Neuronal stem cell (in vitro differentiated cells): ENCODE measurements at regions not wholly inside any gene's neighbourhood (a gene's known extent, or its start where the extent isn't known, plus 50 kb on each side); places are given as distances from the start of the nearest gene placed in this dataset.

Experiments
- DNase-seq: peaks from one replicate; pipeline ENCODE4 v3.0.0-alpha.2; 2013; ENCODE audit warnings: low spot score
- H2AFZ ChIP-seq: one replicate; pipeline ENCODE4 v1.6.1; 2013; ENCODE audit warnings: mild to moderate bottlenecking, low read length, inconsistent platforms
- H2AK5ac ChIP-seq: 2 replicates; pipeline ENCODE4 v1.6.1; 2013; ENCODE audit warnings: low read depth, mild to moderate bottlenecking, inconsistent platforms, low read length, moderate library complexity, mixed read lengths
- H2BK120ac ChIP-seq: 2 replicates; pipeline ENCODE4 v1.6.1; 2013; ENCODE audit warnings: low read depth, mild to moderate bottlenecking, inconsistent platforms, low read length, moderate library complexity, mixed read lengths
- H2BK12ac ChIP-seq: one replicate; pipeline ENCODE4 v1.6.1; 2013; ENCODE audit warnings: low read length, inconsistent platforms
- H2BK15ac ChIP-seq: 2 replicates; pipeline ENCODE4 v1.6.1; 2013; ENCODE audit warnings: mild to moderate bottlenecking, low read length, inconsistent platforms, mixed read lengths
- H2BK5ac ChIP-seq: one replicate; pipeline ENCODE4 v1.6.1; 2013; ENCODE audit warnings: inconsistent platforms, mild to moderate bottlenecking, low read length, moderate library complexity
- H3K14ac ChIP-seq: one replicate; pipeline ENCODE4 v1.6.1; 2013; ENCODE audit warnings: low read length, inconsistent platforms
- H3K18ac ChIP-seq: 2 replicates; pipeline ENCODE4 v1.6.1; 2013; ENCODE audit warnings: low read length, inconsistent platforms
- H3K23ac ChIP-seq: 2 replicates; pipeline ENCODE4 v1.6.1; 2013; ENCODE audit warnings: low read depth, mild to moderate bottlenecking, mixed read lengths, low read length, inconsistent platforms; ENCODE audit not compliant: poor library complexity
- H3K27ac ChIP-seq: replicated peaks from 3 replicates; pipeline ENCODE4 v1.5.1; 2013; ENCODE audit warnings: low read length, inconsistent platforms
- H3K27me3 ChIP-seq, 3 experiments: 2 replicates each; pipeline ENCODE4 v1.6.1; 2013; ENCODE audit warnings: low read length in 3 of 3, mild to moderate bottlenecking in 2 of 3, inconsistent platforms in 1 of 3, low read depth in 1 of 3, mixed read lengths in 1 of 3, moderate library complexity in 1 of 3; ENCODE audit not compliant: control insufficient read depth in 3 of 3, insufficient read depth in 3 of 3
- H3K36me3 ChIP-seq, 2 donors: replicated peaks in 1 of 2; 2 replicates each; pipeline ENCODE4 v1.6.1; 2013; ENCODE audit warnings: low read length in 2 of 2; ENCODE audit not compliant: control insufficient read depth in 2 of 2, insufficient read depth in 2 of 2
- H3K4ac ChIP-seq: 2 replicates; pipeline ENCODE4 v1.6.1; 2013; ENCODE audit warnings: inconsistent platforms, mild to moderate bottlenecking, low read length, moderate library complexity
- H3K4me1 ChIP-seq, 2 donors: 1 replicate in 1 of 2; 2 replicates in 1 of 2; pipeline ENCODE4 v1.6.1; 2013; ENCODE audit warnings: low read length in 2 of 2, low read depth in 1 of 2; ENCODE audit not compliant: control insufficient read depth in 2 of 2, insufficient read depth in 1 of 2
- H3K4me2 ChIP-seq: one replicate; pipeline ENCODE4 v1.6.1; 2013; ENCODE audit warnings: mild to moderate bottlenecking, low read length, inconsistent platforms; ENCODE audit not compliant: insufficient read depth, poor library complexity, severe bottlenecking
- H3K4me3 ChIP-seq, 2 donors: 2 replicates each; pipeline ENCODE4 v1.5.1; 2013; ENCODE audit warnings: low read length in 2 of 2, mild to moderate bottlenecking in 2 of 2, inconsistent platforms in 1 of 2, moderate library complexity in 1 of 2
- H3K79me1 ChIP-seq: one replicate; pipeline ENCODE4 v1.6.1; 2013; ENCODE audit warnings: low read depth, mild to moderate bottlenecking, inconsistent platforms, low read length, moderate library complexity
- H3K9ac ChIP-seq: one replicate; pipeline ENCODE4 v1.6.1; 2013; ENCODE audit warnings: mild to moderate bottlenecking, low read depth, low read length, inconsistent platforms; ENCODE audit not compliant: poor library complexity
- H3K9me3 ChIP-seq, 2 donors: replicated peaks in 1 of 2; 2 replicates each; pipeline versions ENCODE3 to v1.6.1; 2013; ENCODE audit warnings: low read length in 2 of 2, mild to moderate bottlenecking in 2 of 2, inconsistent platforms in 1 of 2, low read depth in 1 of 2, mixed read lengths in 1 of 2, moderate library complexity in 1 of 2; ENCODE audit not compliant: control insufficient read depth in 2 of 2, insufficient read depth in 1 of 2
- H4K8ac ChIP-seq: one replicate; pipeline ENCODE4 v1.6.1; 2013; ENCODE audit warnings: low read depth, mild to moderate bottlenecking, inconsistent platforms, low read length, moderate library complexity
- H4K91ac ChIP-seq: one replicate; pipeline ENCODE4 v1.6.1; 2013; ENCODE audit warnings: low read length, low read depth, mild to moderate bottlenecking, inconsistent platforms; ENCODE audit not compliant: poor library complexity
- WGBS, 2 donors: extraction: QIAGEN DNeasy Blood & Tissue Kit; methylation state at CpG; one replicate each; pipeline ENCODE4 v1.1.7; 2013; ENCODE audit warnings: missing lambda C conversion rate in 2 of 2, mixed read lengths in 1 of 2; ENCODE audit not compliant: insufficient read length in 2 of 2, insufficient replicate concordance in 1 of 2; ENCODE audit errors: extremely low coverage in 2 of 2; 5-methylcytosine and 5-hydroxymethylcytosine counted together

DNA sequence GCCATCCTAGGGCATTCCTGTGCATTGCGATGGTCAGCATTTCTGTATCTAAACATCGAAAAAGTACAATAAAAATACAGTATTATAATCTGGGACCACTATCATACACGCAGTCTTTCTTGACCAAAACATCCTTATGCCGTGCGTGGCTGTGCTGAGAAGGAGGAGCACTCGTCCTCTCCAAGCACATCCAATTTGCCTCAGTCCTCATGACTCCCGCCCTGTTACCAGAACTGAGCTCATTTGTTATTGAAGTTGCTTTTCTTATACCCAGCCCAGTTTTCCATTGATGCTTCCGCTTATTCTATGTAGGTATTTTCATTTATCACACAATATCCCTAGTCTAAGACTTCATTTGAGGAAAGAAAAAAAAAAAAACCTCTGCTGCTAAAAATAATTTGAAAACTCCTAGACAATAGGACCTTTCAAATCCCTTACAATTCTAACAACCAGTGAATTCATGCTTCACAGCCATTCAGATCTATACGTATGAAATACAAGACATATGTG, 236.9 kb upstream of the PLEKHG7 start:
- Histone ChIP-seq H3K23ac (no peak overlapping the region), H2BK120ac (no peak overlapping the region), H2BK15ac (no peak overlapping the region), H4K8ac (no peak overlapping the region), H3K14ac (no peak overlapping the region), H3K9ac (no peak overlapping the region), H2AFZ (peak overlapping the region; percentile 77), H3K4me2 (no peak overlapping the region), H3K27me3 (no peaks in the 10 kb centered on the region), H2BK12ac (no peak overlapping the region), H3K36me3 (no peaks in the 10 kb centered on the region), H4K91ac (no peak overlapping the region), H3K27ac (peak overlapping the region; percentile 83), H2AK5ac (no peak overlapping the region), H3K4me1 (peaks cover 8 to 15% of the 10 kb centered on the region in 2 donors), H3K79me1 (no peaks in the 10 kb centered on the region), H3K18ac (no peak overlapping the region), H3K4ac (no peak overlapping the region), H3K9me3 (peaks cover 0 to 2% of the 10 kb centered on the region in 2 donors), H3K4me3 (no peak overlapping the region), H2BK5ac (no peak overlapping the region)
- DNase-seq = no peak
- no CpG with 5 or more reads among the region's 9 CpGs for WGBS, 2 donors

DNA sequence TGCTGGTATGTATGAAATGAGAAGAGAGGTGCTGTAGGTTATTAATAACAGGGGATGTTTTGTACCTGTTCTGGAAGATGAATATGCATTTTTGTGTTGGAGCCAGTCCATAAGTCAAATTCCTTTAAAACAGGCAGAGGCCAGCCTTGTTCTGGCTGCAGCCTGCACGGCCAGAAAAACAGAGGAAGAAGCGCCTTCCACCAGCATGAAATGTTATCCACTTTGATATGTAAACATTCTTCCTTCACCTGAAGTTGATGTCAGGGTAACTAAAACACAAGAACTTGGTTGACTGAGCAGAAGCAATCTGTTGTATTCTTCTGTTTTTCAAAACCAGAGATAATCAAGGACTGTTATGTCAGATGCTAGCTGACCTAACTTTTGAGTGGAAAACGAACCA, 237.9 kb upstream of the PLEKHG7 start:
- H3K14ac ChIP-seq = no peak overlapping the region

GRCh38 chr12:92463171-92463570, 239.6 kb upstream of the PLEKHG7 start:
- Histone ChIP-seq H2BK15ac (no peak overlapping the region), H3K4ac (no peak overlapping the region), H2BK120ac (no peak overlapping the region), H3K9me3 (peaks cover 0 to 2% of the 10 kb centered on the region in 2 donors), H3K18ac (no peak overlapping the region), H2BK12ac (no peak overlapping the region), H4K8ac (no peak overlapping the region), H4K91ac (no peak overlapping the region), H2AK5ac (no peak overlapping the region), H3K14ac (no peak overlapping the region), H2AFZ (no peak overlapping the region), H3K9ac (no peak overlapping the region), H3K27me3 (no peaks in the 10 kb centered on the region), H2BK5ac (no peak overlapping the region), H3K4me1 (peaks cover 5 to 12% of the 10 kb centered on the region in 2 donors), H3K27ac (no peak overlapping the region), H3K79me1 (no peaks in the 10 kb centered on the region), H3K4me2 (no peak overlapping the region), H3K23ac (no peak overlapping the region), H3K36me3 (no peaks in the 10 kb centered on the region), H3K4me3 (no peak overlapping the region)
- WGBS, 2 donors = no CpG with 5 or more reads among the region's 2 CpGs
- DNase-seq = no peak

More for the DNA sequence above, 237.9 kb upstream of the PLEKHG7 start:
- no peak overlapping the region for H3K4me2 ChIP-seq
- peaks cover 8 to 15% of the 10 kb centered on the region in 2 donors for H3K4me1 ChIP-seq
- no peak overlapping the region for H2BK15ac ChIP-seq
- H2BK120ac ChIP-seq = no peak overlapping the region
- no peak overlapping the region for H3K9ac ChIP-seq
- H2BK5ac ChIP-seq = no peak overlapping the region
- WGBS, 2 donors = no CpG with 5 or more reads among the region's 3 CpGs
- no peak overlapping the region for H4K8ac ChIP-seq
- H3K18ac ChIP-seq = no peak overlapping the region
- H3K4me3 ChIP-seq = no peak overlapping the region
- H2BK12ac ChIP-seq = no peak overlapping the region
- H3K27ac ChIP-seq = no peak overlapping the region
- no peaks in the 10 kb centered on the region for H3K36me3 ChIP-seq
- no peaks in the 10 kb centered on the region for H3K27me3 ChIP-seq
- H3K79me1 ChIP-seq = no peaks in the 10 kb centered on the region
- no peak overlapping the region for H4K91ac ChIP-seq
- H3K23ac ChIP-seq = no peak overlapping the region
- peaks cover 0 to 2% of the 10 kb centered on the region in 2 donors for H3K9me3 ChIP-seq
- no peak overlapping the region for H3K4ac ChIP-seq
- no peak for DNase-seq
- H2AFZ ChIP-seq = peak overlapping the region; percentile 13
- H2AK5ac ChIP-seq = no peak overlapping the region

DNA sequence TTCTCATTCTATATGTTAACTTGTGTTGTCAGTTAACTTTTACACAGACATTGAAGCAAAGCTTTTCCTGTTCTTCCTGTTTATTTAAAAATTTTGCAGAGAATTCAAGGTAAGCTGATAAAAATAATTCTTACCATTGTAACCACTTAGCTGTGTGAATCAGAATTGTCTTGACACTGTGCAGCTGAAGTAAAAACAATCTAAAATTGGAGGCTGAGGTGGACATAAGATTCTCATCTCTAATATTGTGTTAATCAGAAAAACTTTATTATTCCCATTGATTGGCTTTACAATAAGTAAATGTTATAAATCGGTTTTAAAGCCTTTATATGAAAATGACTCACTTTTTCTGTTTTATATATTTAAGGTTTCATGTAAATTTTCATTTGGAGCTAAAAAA, 240.3 kb upstream of the PLEKHG7 start:
- no CpG with 5 or more reads among the region's 1 CpG for WGBS, 2 donors
- no peaks in the 10 kb centered on the region for H3K27me3 ChIP-seq
- H4K91ac ChIP-seq = no peak overlapping the region
- DNase-seq = no peak
- no peak overlapping the region for H3K4me2 ChIP-seq
- H3K9me3 ChIP-seq = peaks cover 0 to 2% of the 10 kb centered on the region in 2 donors
- H4K8ac ChIP-seq = no peak overlapping the region
- no peak overlapping the region for H2BK5ac ChIP-seq
- H3K36me3 ChIP-seq = no peaks in the 10 kb centered on the region
- H3K14ac ChIP-seq = no peak overlapping the region
- H2BK120ac ChIP-seq = no peak overlapping the region
- H2BK15ac ChIP-seq = no peak overlapping the region
- H3K9ac ChIP-seq = no peak overlapping the region
- H3K4me3 ChIP-seq = no peak overlapping the region
- no peak overlapping the region for H3K18ac ChIP-seq
- no peak overlapping the region for H2BK12ac ChIP-seq
- H3K4ac ChIP-seq = no peak overlapping the region
- no peak overlapping the region for H3K23ac ChIP-seq
- H3K79me1 ChIP-seq = no peaks in the 10 kb centered on the region
- H2AFZ ChIP-seq = no peak overlapping the region
- H3K4me1 ChIP-seq = peaks cover 5 to 12% of the 10 kb centered on the region in 2 donors
- no peak overlapping the region for H2AK5ac ChIP-seq
- H3K27ac ChIP-seq = no peak overlapping the region
